CD4-positive, alpha-beta T cell treated with Interleukin-15 for 4 hours (primary cell): ENCODE measurements at regions not wholly inside any gene's neighbourhood (a gene's known extent, or its start where the extent isn't known, plus 50 kb on each side); places are given as distances from the start of the nearest gene placed in this dataset.

Source experiments
- DNase-seq: peaks from one replicate; pipeline ENCODE4 v3.0.0-alpha.2; 2020; ENCODE audit warnings: low spot score

DNA sequence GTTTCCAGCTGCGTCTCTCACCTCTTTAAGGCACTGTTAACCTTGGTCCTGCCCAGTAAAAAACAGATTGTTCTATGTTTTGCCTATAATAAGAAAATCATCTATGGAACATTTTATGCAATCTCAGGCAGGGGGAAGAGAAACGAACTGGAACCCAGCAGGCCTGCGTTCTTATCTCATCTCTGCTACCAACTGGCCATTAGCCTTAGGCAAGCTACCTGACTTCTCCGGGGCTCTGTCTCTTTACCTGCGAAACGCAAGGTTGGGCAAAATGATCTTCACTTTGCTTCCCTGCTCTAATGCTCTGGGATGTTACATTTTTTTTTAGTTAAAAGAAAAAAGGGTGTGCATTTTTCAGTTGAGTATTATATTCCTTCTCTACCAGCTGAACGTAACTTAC, 70.5 kb upstream of the WIPF1 start:
- DNase-seq: no peak

DNA sequence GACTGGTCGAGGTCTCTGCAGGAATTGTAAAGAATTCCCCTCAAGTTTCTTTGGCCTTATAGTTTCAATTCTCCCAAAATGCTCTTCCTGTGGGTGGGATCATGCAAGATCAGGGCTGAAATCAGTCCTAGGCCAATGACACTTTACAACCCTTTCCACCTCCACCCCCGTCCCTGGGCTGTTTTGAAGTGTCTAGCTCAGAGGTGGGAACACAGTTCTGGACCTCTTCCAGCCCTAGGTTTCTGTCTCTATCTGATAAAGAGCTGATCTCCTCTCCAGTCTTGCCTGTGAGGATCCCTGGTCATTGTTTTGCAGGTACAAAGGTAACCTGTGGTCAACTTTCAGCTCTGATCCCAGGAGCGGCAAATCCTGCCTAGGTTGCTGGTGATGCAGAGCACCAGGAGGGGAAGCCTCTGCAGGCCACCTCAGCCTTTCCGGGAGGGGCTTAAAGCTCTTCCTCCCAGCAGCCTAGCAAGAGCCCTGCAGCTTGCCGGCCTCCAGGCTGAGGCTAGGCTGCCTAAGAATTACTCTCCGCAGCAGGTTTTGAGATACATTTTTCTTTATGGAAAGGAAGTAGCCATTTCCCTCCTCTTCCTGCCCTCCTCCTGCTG, 69.8 kb upstream of the WIPF1 start:
- no peak for DNase-seq

DNA sequence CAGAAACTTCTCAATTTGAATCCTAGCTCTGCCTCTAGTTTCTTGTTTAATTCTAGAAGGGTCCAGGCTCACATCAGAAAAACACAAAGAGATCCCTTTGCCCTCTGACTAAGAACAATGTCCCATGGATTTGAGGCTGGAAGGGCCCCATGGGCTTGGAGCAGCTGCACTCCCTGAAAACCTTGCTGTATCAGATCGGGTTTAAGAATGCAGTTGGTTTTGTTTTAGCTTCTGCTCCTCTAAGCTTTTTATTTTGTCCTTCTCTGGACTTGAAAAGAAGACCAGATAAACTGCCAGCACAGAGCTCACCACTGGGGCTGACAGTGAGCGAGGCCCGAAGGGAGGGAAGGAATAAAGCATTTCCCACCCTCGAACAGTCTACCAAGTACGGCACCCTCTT, 69.2 kb upstream of the WIPF1 start:
- no peak for DNase-seq

DNA sequence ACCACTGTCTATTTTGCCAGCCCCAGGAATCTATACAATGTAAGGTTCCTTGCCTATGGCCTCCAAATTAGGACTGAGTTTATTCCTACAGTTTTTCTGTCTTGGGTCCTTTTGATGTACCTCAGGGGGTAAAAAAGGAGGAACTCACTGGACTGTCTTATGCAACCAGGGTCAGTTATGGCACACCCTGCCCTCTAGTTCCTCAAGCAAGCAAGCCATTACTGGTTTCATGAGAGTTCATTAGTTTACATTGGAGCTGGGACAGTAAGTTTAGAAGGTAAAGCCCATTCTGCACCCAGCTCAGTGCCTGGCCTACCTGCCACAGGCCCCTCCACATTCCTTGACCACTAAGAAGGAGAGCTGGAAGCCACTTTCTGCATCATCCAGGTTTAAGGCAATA, 68.7 kb upstream of the WIPF1 start:
- no peak for DNase-seq

DNA sequence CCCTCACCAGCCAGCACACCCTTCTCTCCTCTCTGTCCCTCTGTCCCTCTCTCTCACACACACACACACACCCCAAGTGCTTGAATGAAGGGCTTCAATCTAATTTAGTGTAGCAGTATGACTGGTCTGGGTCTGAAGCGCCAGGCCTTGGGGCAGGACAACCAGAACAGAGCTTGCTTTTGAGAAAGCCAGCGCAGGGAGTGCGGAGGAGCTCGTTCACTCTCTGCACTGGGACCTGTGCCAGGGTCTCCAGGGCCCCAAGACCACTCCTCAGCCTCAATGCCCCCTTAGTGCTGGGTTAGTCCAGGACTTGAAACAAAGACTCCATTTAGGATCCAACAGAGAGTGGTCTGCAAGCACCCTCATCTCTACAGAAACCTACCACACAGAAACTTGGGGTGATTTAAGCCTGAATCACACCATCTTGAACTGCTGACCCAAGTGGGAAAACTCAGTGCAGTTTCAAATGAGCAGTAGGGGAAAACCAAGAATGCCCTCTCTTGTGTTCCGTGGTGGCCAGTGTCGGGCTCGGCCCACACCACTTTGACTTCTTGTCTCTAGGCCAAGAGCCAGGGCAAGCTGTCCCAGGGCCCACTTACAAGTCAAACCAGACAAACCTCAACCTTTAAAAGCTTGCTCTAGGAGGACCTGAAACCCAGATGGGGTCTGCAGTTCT, 66.6 kb upstream of the WIPF1 start:
- no peak for DNase-seq

DNA sequence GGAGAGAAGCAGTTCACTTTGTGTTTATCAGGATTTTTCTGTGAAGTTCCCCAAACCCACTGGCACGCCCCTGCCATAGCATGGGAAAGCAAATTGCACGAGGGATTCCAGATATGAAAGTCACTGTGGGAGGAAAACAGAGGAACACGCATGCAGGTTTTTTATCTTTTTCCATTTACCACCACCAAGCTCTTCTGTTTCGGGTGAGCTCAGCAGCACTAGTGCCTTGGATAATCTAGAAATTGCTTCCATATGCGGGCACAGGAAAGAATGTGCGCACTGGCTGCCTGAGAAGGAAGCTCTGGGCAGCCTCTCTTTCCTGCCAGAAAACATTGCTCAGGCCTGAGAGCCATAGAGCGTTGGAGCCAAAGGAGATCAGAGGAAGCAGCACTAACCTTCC, 65.9 kb upstream of the WIPF1 start:
- DNase-seq: no peak

DNA sequence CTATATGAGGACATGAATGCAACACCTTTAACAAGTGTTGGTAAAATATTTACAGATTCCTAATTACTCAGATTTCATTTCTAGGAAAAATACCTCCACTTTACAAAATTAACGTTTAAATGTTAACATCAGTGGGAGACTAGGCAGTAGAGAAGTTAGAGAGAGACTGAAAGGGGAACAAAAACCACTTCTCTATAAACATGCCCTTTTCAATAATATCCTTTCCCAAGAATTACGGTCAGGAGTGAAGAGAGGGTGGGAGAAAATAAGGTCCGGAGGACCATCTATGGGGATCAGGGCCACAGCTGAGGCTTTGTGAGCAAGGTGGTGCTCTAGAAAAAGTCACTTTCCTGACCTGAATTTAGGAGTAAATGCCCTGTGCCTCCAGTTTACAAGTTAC, 65.3 kb upstream of the WIPF1 start:
- no peak for DNase-seq

DNA sequence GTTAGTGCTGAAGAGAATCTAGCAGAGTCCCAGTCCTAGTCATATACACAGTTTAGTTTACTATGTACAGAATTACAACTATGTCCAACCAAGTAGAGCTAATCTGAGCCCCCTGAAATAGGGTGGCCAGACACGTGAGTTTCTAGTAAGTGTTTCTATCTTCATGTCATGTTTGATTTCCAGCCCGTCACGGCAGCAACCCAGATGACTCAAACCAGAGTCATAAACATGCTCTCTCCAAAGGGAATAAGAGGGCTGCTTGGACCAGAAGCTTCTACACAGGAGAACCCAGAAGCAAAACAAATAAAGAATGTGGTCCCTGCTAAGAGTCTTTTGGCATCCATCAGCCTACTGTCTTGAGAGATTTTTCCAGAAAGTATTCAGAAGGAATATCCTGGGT, 64.9 kb upstream of the WIPF1 start:
- DNase-seq: no peak

DNA sequence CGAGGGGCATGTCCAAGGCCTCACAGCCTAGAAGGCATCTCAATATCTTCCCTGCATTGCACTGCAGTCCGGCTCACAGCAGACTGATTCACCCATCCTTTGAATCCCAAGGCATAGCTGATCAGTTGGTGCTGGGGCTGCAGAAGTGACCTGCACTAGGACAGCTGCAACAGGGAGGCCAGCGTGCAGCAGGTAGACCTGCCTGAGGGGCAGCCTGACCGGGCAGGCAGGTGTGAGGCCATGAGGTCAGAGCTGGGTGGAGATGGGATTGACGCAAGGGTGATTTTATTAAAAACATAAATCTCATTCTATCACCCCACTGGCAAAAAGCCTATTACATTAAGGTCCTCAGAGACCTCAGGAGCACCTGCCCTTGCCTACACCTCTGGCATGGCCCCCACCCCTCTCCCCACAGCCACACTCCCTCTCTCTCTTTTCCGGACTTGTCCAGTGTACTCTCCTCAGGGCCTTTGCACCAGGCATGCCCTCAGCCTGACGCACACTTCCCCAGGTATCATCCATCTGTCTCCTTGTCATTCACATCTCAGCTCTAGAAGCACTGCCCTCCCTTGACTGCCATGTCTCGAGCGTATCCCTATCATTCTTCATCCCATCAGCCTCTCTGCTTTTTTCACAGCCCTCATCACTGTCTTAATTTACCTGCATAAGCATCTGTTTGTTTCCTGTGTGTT, 63.5 kb upstream of the WIPF1 start:
- no peak for DNase-seq

DNA sequence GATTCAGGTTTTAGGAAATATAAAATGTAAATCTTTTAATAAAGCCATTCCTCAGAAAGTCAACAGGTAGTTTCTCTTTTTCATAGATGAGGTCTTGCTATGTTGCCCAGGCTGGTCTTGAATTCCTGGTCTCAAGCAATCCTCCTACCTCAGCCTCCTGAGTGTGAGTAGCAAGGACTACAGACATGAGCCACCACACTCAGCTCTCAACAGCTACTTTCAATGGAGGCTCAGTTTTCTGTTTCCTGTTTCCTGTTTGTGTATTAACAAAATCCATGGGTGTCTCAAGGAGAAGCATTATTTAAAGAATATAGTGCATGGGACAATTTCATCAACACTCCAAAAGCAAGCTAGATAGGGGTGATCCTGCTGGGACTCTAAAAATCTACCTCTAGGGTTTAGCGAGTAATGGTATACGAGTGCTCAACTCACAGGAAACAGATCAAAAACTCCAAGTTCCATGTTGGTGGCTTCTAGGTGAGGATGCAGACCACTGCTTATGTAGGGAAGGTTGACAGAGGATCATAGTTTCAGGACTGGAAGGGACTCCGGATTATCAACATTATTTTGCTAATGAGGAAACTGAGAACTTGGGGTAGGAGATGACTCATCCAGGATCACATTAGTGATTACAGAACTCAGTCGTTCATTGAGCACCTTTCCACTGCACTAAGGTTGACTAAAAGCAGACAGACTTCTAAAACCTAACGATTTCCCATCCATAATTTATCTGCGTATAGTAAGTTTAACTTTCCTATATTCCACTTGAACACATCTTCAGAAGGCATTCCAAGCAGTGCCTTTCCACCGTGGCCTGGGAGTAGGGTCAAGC, 61.7 kb upstream of the WIPF1 start:
- DNase-seq: no peak

DNA sequence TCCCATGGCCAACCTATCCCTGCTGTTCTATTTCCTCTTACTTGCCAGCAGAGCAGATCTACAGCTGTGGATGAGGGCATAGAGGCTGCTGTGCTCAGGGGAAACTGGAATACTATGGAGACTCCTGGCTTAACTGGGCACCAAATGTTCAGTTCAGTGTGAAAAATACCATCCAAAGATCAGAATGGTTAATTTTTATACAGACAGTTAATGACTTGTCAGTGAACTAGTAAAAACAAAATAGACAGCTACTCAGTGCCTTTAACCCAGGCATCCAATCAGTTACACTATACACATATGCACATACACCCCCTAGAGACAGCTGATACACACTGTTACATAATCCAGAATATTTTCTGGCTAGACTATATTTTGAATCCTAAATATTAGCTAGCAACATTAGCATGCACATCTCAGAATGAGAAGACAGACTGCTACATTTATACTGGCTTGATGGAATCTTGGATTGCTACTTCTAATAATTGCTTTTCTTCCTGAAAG, 59.1 kb upstream of the WIPF1 start:
- no peak for DNase-seq

DNA sequence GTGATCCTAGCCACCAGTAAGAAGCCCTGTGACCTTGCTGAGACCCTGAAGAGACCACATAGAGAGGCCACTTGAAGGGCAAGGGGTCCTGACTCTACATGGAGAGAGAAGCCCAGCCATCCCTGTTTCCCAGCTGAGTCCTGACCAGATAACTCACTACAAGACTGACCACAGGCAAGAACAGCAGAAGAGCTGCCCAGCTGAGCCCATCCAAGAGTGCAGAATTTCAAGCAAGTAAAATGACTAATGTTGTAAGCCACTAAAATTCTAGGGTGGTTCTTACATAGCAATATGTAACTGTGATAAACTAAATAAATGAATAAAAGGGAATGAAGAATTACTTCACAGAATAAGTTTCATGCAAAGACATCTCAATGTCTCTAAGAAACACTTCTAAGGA, 58.4 kb upstream of the WIPF1 start:
- no peak for DNase-seq

DNA sequence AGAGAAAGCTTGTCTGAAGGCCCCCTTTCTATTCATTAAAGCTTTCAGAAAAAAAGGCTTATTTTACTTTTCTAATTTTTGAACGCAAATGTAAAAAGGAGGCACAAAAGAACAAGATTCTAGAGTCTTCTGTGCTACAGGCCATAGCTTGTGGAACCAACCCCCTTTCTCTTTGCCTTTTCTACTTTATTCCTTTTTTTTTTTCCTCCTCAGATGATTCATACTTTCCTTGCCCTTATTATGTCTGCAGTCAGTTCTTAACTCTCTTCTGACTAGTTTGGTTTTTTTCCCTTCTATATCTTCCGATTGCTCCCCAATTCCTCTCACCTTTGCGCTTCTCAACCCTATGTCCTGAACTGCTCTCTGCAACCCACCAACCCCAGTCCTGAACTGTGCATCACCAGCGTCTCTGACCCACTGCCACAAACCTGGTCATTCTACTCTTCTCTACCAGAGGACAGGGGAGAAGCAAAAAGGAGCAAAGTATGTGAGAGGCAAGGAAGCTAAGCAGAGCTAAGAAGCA, 56.9 kb upstream of the WIPF1 start:
- no peak for DNase-seq

DNA sequence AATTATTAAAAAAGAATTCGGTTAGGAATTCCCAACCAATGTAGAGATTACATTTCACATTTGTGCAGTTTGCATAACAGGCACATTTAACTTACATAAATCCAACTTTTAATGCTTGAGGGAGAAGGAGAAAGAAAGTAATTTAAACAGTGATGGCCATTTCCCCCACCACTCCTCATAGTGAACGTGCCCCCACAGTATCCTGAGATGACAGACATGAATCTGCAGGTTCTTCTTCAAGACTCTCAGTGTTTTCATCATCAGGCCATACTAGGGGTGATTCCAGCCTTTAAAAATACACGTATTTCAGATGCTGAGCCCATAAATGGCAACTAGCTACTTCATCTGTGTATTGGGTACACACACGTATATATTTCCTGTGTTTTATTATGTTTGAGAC, 51.3 kb upstream of the WIPF1 start:
- DNase-seq: no peak
